Cerebellar cortex (tissue), 1 donor: ENCODE measurements at regions not wholly inside any gene's neighbourhood (a gene's known extent, or its start where the extent isn't known, plus 50 kb on each side); places are given as distances from the start of the nearest gene placed in this dataset.

Source experiments
- DNase-seq: peaks from one replicate; pipeline ENCODE4 v3.0.0-alpha.2; 2015; ENCODE audit warnings: low spot score

DNA sequence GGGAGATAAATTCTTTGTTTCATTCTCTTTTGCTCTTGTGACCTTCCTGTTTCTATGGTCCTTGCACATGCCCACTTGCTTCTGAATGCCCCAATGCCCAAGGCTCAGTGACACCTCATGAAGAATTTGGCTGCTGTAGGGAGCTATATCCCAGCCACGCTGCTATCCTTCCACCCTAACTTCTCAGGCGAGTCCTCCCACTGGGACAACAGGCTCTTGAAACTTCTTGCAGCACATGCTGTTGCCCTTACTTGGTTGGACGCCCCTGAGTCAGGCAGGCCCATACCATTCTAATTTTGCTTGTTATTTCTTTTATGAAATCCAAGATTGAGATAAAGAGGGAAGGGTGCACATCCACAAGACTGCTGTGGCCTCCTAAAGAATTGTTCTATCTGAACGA, 57.6 kb upstream of the BLID start:
- no peak for DNase-seq

GRCh38 chr11:122173074-122173450, 57.0 kb upstream of the BLID start:
- DNase-seq, result no peak

GRCh38 chr11:122172352-122173073, 56.5 kb upstream of the BLID start:
- no peak for DNase-seq

DNA sequence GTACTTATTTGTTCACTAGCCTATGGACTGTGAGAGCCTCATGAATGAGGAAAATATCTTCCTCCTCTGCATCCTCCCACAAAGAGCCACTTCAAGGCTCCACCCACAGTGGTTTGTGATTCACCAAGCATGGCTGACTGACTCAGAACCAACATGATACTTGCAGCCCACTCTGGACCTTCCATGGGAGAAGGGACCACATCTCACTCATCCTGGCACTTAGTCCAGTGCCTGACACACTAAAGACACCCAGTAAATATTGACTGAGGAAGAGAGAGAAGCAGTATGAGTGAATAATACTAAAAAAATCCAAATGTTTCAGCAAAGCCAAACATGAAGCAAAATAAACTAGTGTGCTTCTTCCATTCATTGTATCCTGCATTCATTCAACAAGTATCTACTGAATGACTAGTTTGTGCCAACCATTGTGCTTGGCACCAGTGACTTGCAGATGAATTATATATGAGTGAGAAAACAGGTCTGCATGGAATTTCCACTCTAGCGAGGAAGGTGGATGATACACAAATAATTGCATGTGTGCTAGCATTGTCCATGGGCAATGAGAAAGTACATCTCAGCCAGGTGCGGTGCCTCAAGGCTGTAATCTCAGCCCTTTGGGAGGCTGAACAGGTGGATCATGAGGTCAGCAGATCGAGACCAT, 54.9 kb upstream of the BLID start:
- no peak for DNase-seq

DNA sequence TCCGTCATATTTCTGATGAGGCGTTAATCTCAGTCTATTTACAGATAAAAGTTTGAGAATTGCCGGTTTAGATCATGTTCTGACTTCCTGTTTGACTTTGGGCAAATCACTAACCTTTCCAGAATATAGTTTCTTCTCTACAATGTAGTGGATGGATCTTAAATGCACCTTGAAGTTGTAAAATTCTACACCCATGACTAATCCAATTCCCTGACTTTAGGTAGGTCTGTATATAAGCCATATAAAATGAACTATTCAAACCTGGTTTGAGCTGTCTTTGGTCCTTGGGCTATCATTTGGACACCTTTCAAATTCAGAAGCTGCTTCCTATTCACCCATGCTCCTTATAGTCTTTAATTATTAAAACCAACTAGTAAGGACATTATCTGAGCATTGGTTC, 52.2 kb upstream of the BLID start:
- no peak for DNase-seq

DNA sequence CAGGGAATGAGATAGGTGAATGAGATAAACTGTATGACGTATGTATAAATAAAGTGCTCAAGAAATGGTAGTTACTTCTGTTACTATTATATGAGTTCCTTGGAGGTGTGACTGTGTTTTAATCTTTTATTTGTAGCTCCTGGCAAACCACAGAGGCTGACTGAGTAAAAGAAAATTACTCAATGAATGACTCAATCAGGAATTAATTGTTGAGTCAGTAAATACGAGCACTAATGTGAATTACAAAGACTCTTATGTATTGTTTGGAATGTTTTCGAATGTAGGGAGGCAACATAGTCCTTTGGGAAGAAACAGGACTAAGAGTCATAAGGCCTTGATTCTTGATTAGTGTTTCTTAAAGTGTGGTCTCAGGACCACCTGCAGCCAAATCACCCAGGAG, 51.1 kb upstream of the BLID start:
- no peak for DNase-seq

- no peak for DNase-seq
These were observed 49.8 kb upstream of the BLID start for GRCh38 chr11:122165607-122166371.
